Spleen (tissue), 11 donors: ENCODE measurements at regions not wholly inside any gene's neighbourhood (a gene's known extent, or its start where the extent isn't known, plus 50 kb on each side); places are given as distances from the start of the nearest gene placed in this dataset.

Experiments
- DNase-seq: peaks from one replicate; pipeline ENCODE4 v3.0.0-alpha.2; 2020
- H3K27ac ChIP-seq, 8 donors: fragments of 200-600 bp; sonication (generic) in 7 of 8; 1 replicate in 4 of 8; 2 replicates in 4 of 8; pipeline versions ENCODE4 v1.5.0 to v1.8.0; 2016 to 2021; ENCODE audit warnings: inconsistent platforms in 4 of 8, mild to moderate bottlenecking in 4 of 8, moderate library complexity in 1 of 8
- H3K27me3 ChIP-seq, 7 donors: fragments of 200-600 bp; sonication (generic) in 6 of 7; replicated peaks in 1 of 7; 1 replicate in 4 of 7; 2 replicates in 3 of 7; pipeline versions ENCODE4 v1.5.0 to v1.8.0; 2016 to 2021; ENCODE audit warnings: inconsistent platforms in 3 of 7, mild to moderate bottlenecking in 1 of 7
- H3K36me3 ChIP-seq, 6 donors: fragments of 200-600 bp; sonication (generic) in 5 of 6; 1 replicate in 4 of 6; 2 replicates in 2 of 6; pipeline versions ENCODE4 v1.5.0 to v1.8.0; 2016 to 2021; ENCODE audit warnings: inconsistent platforms in 2 of 6
- H3K4me1 ChIP-seq, 6 donors: fragments of 200-600 bp; sonication (generic) in 5 of 6; 1 replicate in 3 of 6; 2 replicates in 3 of 6; pipeline versions ENCODE4 v1.5.0 to v1.8.0; 2016 to 2021; ENCODE audit warnings: inconsistent platforms in 3 of 6
- H3K4me3 ChIP-seq, 8 donors: fragments of 200-600 bp; sonication (generic) in 7 of 8; 1 replicate in 4 of 8; 2 replicates in 4 of 8; pipeline versions ENCODE4 v1.5.0 to v1.8.0; 2016 to 2021; ENCODE audit warnings: inconsistent platforms in 4 of 8, mild to moderate bottlenecking in 4 of 8, moderate library complexity in 2 of 8
- H3K9me3 ChIP-seq, 8 donors: fragments of 200-600 bp; sonication (generic) in 7 of 8; 1 replicate in 4 of 8; 2 replicates in 4 of 8; pipeline versions ENCODE4 v1.5.0 to v1.8.0; 2016 to 2021; ENCODE audit warnings: inconsistent platforms in 4 of 8
- CTCF ChIP-seq, 11 experiments: fragments of 200-600 bp in 7 of 11; fragments of 450-650 bp in 4 of 11; sonication (generic) in 4 of 11; IDR thresholded peaks in 8 of 11; conservative IDR thresholded peaks in 3 of 11; 1 replicate in 7 of 11; 2 replicates in 4 of 11; pipeline versions ENCODE4 v1.4.0 to v1.8.0; 2016 to 2021; ENCODE audit warnings: antibody characterized with exemption in 11 of 11, inconsistent platforms in 4 of 11, mild to moderate bottlenecking in 1 of 11
- POLR2A ChIP-seq, 3 donors: fragments of 450-650 bp; IDR thresholded peaks; one replicate each; pipeline ENCODE4 v1.5.1; 2017; ENCODE audit warnings: antibody characterized with exemption in 3 of 3, mild to moderate bottlenecking in 1 of 3
- POLR2AphosphoS5 ChIP-seq, 3 donors: sonication (generic); formaldehyde crosslinking; IDR thresholded peaks; one replicate each; pipeline ENCODE4 v1.5.1; 2017; ENCODE audit warnings: antibody characterized with exemption in 3 of 3
- WGBS, 5 donors: extraction: QIAGEN DNeasy Blood & Tissue Kit in 3 of 5; methylation state at CpG; one replicate each; pipeline versions ENCODE4 v1.1.5 to v1.1.7; 2013 to 2018; 5-methylcytosine and 5-hydroxymethylcytosine counted together
- intact Hi-C: fragments of 100-400 bp; cut with DNase I; formaldehyde crosslinking; loops from one replicate; pipeline ENCODE4 v1.15.0; 2023; ENCODE audit warnings: low total_unique reads
- donor health status: healthy with polysubstance abuse.
- donor health status: DM: no; HTN: no; CAD: no; lungs with moderate emphysema.
- donor health status: DM: no; HTN: no; CAD: no.
- donor health status: Bipolar disorder and iron deficiency.
- donor health status: healthy.
- donor health status: DM: no; HTN: no; CAD: no.
- donor health status: DM: yes; HTN: yes; CAD: no.

GRCh38 chr6:140316966-140317365 lies 942.5 kb upstream of the CITED2 start:
- Histone ChIP-seq H3K4me3 (no peak overlapping the region), H3K27ac (no peak overlapping the region), H3K4me1 (peaks cover 5 to 36% (median 24%) of the 10 kb centered on the region in 6 donors), H3K36me3 (no peaks in the 10 kb centered on the region), H3K27me3 (no peaks in the 10 kb centered on the region), H3K9me3 (no peaks in the 10 kb centered on the region)
- no peak for DNase-seq
- 84 to 91% (median 87%) methylated on average over 4 of the region's 4 CpGs for WGBS, 5 donors
- TF ChIP-seq POLR2A (IDR thresholded peaks at IDR 0.05): no peak
- TF ChIP-seq CTCF (IDR thresholded peaks at IDR 0.05 in 8 of 11, conservative IDR thresholded peaks at IDR 0.05 in 3 of 11): no peak
- TF ChIP-seq POLR2AphosphoS5 (IDR thresholded peaks at IDR 0.05): no peak
- intact Hi-C loops: no loop called here

DNA sequence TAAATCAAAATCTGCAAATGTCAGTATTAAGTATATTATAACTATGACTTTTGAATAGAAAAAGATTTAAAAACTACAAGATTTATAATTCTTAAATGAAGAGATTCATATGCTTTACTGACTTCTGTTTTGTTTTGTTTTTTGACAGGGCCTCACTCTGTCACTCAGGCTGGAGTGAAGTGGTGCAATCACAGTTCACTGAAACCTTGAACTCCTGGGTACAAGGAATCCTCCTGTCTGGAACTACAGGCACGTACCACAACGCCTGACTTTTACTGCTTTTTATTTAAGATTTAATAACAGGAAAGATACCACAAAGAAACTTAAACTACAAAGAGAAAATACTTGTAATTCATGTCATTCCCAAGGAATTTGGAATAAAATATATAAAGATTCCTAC lies 940.2 kb upstream of the CITED2 start:
- Histone ChIP-seq H3K4me3 (no peak overlapping the region), H3K27ac (no peak overlapping the region), H3K9me3 (no peaks in the 10 kb centered on the region), H3K27me3 (no peaks in the 10 kb centered on the region), H3K4me1 (peaks cover 0 to 13% (median 9%) of the 10 kb centered on the region in 6 donors), H3K36me3 (no peaks in the 10 kb centered on the region)
- WGBS, 5 donors: 71 to 97% (median 82%) methylated on average over 2 of the region's 2 CpGs
- intact Hi-C loops: no loop called here
- TF ChIP-seq CTCF (IDR thresholded peaks at IDR 0.05 in 8 of 11, conservative IDR thresholded peaks at IDR 0.05 in 3 of 11): no peak
- no peak for TF ChIP-seq POLR2A (IDR thresholded peaks at IDR 0.05)
- TF ChIP-seq POLR2AphosphoS5 (IDR thresholded peaks at IDR 0.05): no peak
- no peak for DNase-seq

DNA sequence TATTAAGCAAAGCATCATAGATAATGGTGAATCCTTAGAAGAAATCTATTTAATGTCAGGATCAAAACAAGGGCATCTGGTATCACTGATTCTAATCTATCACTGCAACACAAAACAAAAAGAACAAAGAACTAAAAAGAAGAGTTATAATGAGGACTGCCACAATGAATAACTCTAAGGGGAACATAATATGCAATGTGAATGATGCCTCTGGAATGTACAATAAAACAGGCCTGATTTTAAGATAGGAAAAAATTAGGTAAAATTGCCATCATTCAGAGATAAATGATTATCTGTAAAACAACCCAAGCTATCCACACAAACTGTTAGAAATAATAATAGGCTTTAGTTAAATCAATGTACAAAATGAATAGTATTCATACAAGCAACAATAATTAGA lies 936.7 kb upstream of the CITED2 start:
- Histone ChIP-seq H3K4me3 (no peak overlapping the region), H3K36me3 (no peaks in the 10 kb centered on the region), H3K27me3 (no peaks in the 10 kb centered on the region), H3K4me1 (no peaks in the 10 kb centered on the region), H3K27ac (no peak overlapping the region), H3K9me3 (no peaks in the 10 kb centered on the region)
- TF ChIP-seq POLR2AphosphoS5 (IDR thresholded peaks at IDR 0.05) (no peak), CTCF (IDR thresholded peaks at IDR 0.05 in 8 of 11, conservative IDR thresholded peaks at IDR 0.05 in 3 of 11) (no peak), POLR2A (IDR thresholded peaks at IDR 0.05) (no peak)
- DNase-seq: no peak
- intact Hi-C loops: no loop called here

- no peaks in the 10 kb centered on the region for H3K9me3 ChIP-seq
- WGBS, 5 donors: 79 to 92% (median 85%) methylated on average over 8 of the region's 8 CpGs
- no peaks in the 10 kb centered on the region for H3K36me3 ChIP-seq
- H3K27ac ChIP-seq: no peak overlapping the region
- TF ChIP-seq POLR2AphosphoS5 (IDR thresholded peaks at IDR 0.05): no peak
- no peak for TF ChIP-seq CTCF (IDR thresholded peaks at IDR 0.05 in 8 of 11, conservative IDR thresholded peaks at IDR 0.05 in 3 of 11)
- TF ChIP-seq POLR2A (IDR thresholded peaks at IDR 0.05): no peak
- no peaks in the 10 kb centered on the region for H3K4me1 ChIP-seq
- no peak for DNase-seq
- intact Hi-C loops: no loop called here
- H3K27me3 ChIP-seq: no peaks in the 10 kb centered on the region
- H3K4me3 ChIP-seq: no peak overlapping the region
Measured at GRCh38 chr6:140303218-140303949, 928.9 kb upstream of the CITED2 start.
